Activated naive CD4-positive, alpha-beta T cell treated with anti-CD3 and anti-CD28 coated beads, Interleukin-2, amount 50 U/mL, for 16 hours (primary cell): ENCODE measurements at regions not wholly inside any gene's neighbourhood (a gene's known extent, or its start where the extent isn't known, plus 50 kb on each side); places are given as distances from the start of the nearest gene placed in this dataset.
A peak's percentile ranks its signal among the peaks of the same experiment; 100 is the strongest.

Experiments used
- DNase-seq: peaks from one replicate; pipeline ENCODE4 v3.0.0-alpha.2; 2020

GRCh38 chr21:38660333-38661196, 145.2 kb upstream of the ETS2 start:
- peak; percentile 17 for DNase-seq

GRCh38 chr21:38661197-38661871, 144.4 kb upstream of the ETS2 start:
- no peak for DNase-seq

GRCh38 chr21:38661889-38662568, 143.7 kb upstream of the ETS2 start:
- DNase-seq = no peak

GRCh38 chr21:38663282-38663681, 142.4 kb upstream of the ETS2 start:
- DNase-seq = no peak

GRCh38 chr21:38664315-38664714, 141.4 kb upstream of the ETS2 start:
- DNase-seq = no peak

GRCh38 chr21:38664841-38665240, 140.9 kb upstream of the ETS2 start:
- no peak for DNase-seq

- DNase-seq = no peak
Observed at GRCh38 chr21:38667291-38667870, 138.3 kb upstream of the ETS2 start.

- no peak for DNase-seq
Observed at GRCh38 chr21:38668067-38668466, 137.7 kb upstream of the ETS2 start.

GRCh38 chr21:38668541-38668940, 137.2 kb upstream of the ETS2 start:
- no peak for DNase-seq

GRCh38 chr21:38669186-38669585, 136.5 kb upstream of the ETS2 start:
- DNase-seq = no peak

GRCh38 chr21:38670861-38671260, 134.9 kb upstream of the ETS2 start:
- no peak for DNase-seq

- no peak for DNase-seq
Observed at GRCh38 chr21:38671773-38672172, 134.0 kb upstream of the ETS2 start.

- DNase-seq = no peak
Observed at GRCh38 chr21:38675182-38675824, 130.4 kb upstream of the ETS2 start.

GRCh38 chr21:38678827-38679226, 126.9 kb upstream of the ETS2 start:
- DNase-seq = no peak

GRCh38 chr21:38679534-38679933, 126.2 kb upstream of the ETS2 start:
- no peak for DNase-seq

GRCh38 chr21:38680401-38680800, 125.3 kb upstream of the ETS2 start:
- DNase-seq = no peak

GRCh38 chr21:38683222-38683621, 122.5 kb upstream of the ETS2 start:
- DNase-seq = no peak

GRCh38 chr21:38688068-38688467, 117.7 kb upstream of the ETS2 start:
- no peak for DNase-seq

- no peak for DNase-seq
Observed at GRCh38 chr21:38691631-38692030, 114.1 kb upstream of the ETS2 start.

GRCh38 chr21:38696579-38696978, 109.2 kb upstream of the ETS2 start:
- no peak for DNase-seq

- no peak for DNase-seq
Observed at GRCh38 chr21:38699048-38699447, 106.7 kb upstream of the ETS2 start.

- DNase-seq = no peak
Observed at GRCh38 chr21:38702196-38702595, 103.5 kb upstream of the ETS2 start.

GRCh38 chr21:38709876-38710275, 95.9 kb upstream of the ETS2 start:
- DNase-seq = no peak
